ENCODE measurements at regions not wholly inside any gene's neighbourhood (a gene's known extent, or its start where the extent isn't known, plus 50 kb on each side); places are given as distances from the start of the nearest gene placed in this dataset.
"Not testable (repeated sequence)": the region's sequence is repeated elsewhere in the genome, so short reads cannot be mapped to it uniquely, and the experiment has no call there.

DNA sequence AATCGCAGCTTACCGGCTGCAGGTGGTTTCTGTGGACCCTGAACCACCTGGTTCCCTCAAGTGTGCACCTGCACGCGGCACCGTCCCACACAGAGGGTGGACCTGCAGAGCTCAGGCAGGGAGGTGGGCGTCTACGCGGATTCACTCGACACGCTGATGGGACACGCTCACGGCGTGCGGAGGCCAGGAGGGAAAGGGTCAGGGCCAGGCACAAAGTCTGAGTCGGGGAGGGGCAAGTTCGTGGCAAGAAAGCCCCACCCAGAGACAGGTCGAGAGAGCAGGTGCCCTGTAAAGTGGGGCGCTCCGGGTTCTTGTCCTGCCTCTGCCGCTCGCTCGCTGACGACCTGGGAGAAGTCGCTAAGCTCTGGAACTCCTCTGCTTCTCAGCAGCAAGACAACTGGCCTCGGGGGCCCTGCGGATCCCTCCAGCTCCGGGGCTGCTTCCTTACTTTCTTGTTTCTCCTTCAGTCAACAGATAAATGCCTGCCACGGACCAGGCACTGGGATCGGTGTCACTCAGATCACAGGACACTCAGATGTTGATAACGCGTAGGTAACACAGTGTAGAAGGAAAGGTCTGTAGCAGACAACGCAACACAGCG is 72.4 kb upstream of the NUP50 start:
- no peaks in the 10 kb centered on the region for H3K27me3 ChIP-seq (ENCODE audit: control insufficient read depth, extremely low read depth, insufficient read depth, low read length)
- H3K9me1 ChIP-seq (ENCODE audit: control insufficient read depth, extremely low read depth, insufficient read depth, low read length), result no peaks in the 10 kb centered on the region
- dilution Hi-C loops (cut with MboI; ENCODE audit: extremely low pct_ligation_motif_present, low sequenced_read_pairs), result no loop called here
- DNase-seq (ENCODE audit: low read depth, low spot score), result no peak
- no peak overlapping the region for H3K4me2 ChIP-seq (ENCODE audit: control insufficient read depth, extremely low read depth, insufficient read depth, low read depth, low read length)
- no peaks in the 10 kb centered on the region for H3K36me3 ChIP-seq (ENCODE audit: control insufficient read depth in 2 of 2, extremely low read depth in 1 of 2, insufficient read depth in 2 of 2, low read length in 2 of 2)
- no peak for FAIRE-seq
- H3K9ac ChIP-seq (ENCODE audit: control insufficient read depth, extremely low read depth, insufficient read depth, low read length), result no peak overlapping the region
- H3K79me2 ChIP-seq (ENCODE audit: control insufficient read depth, insufficient read depth, low read length), result no peaks in the 10 kb centered on the region
- no peak overlapping the region for H3K27ac ChIP-seq (ENCODE audit: control insufficient read depth, insufficient read depth, low read length)
- no peak overlapping the region for H3K4me3 ChIP-seq (ENCODE audit: control insufficient read depth in 2 of 3, extremely low read depth in 1 of 3, insufficient read depth in 2 of 3, low read depth in 1 of 3, low read length in 3 of 3)
- no peak for TF ChIP-seq EZH2 (IDR thresholded peaks at IDR 0.05; ENCODE audit: low read length)
- TF ChIP-seq, protein P1, sequence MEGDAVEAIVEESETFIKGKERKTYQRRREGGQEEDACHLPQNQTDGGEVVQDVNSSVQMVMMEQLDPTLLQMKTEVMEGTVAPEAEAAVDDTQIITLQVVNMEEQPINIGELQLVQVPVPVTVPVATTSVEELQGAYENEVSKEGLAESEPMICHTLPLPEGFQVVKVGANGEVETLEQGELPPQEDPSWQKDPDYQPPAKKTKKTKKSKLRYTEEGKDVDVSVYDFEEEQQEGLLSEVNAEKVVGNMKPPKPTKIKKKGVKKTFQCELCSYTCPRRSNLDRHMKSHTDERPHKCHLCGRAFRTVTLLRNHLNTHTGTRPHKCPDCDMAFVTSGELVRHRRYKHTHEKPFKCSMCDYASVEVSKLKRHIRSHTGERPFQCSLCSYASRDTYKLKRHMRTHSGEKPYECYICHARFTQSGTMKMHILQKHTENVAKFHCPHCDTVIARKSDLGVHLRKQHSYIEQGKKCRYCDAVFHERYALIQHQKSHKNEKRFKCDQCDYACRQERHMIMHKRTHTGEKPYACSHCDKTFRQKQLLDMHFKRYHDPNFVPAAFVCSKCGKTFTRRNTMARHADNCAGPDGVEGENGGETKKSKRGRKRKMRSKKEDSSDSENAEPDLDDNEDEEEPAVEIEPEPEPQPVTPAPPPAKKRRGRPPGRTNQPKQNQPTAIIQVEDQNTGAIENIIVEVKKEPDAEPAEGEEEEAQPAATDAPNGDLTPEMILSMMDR (optimal IDR thresholded peaks at IDR 0.05 in 1 of 3, IDR thresholded peaks at IDR 0.05 in 1 of 3, conservative IDR thresholded peaks at IDR 0.05 in 1 of 3; ENCODE audit: extremely low read depth in 1 of 3, insufficient read depth in 2 of 3, low read length in 3 of 3), result no peak
- no peak overlapping the region for H2AFZ ChIP-seq (ENCODE audit: control insufficient read depth, low read length)
- H3K9me3 ChIP-seq (ENCODE audit: control insufficient read depth, low read depth, low read length), result no peaks in the 10 kb centered on the region
- H3K4me1 ChIP-seq (ENCODE audit: control insufficient read depth, extremely low read depth, insufficient read depth, low read length), result no peaks in the 10 kb centered on the region
- no peaks in the 10 kb centered on the region for H4K20me1 ChIP-seq (ENCODE audit: control insufficient read depth, extremely low read depth, insufficient read depth, low read length)

- DNase-seq (ENCODE audit: low read depth, low spot score); H3K9ac ChIP-seq (ENCODE audit: control insufficient read depth, extremely low read depth, insufficient read depth, low read length); H3K27ac ChIP-seq (ENCODE audit: control insufficient read depth, insufficient read depth, low read length); H4K20me1 ChIP-seq (ENCODE audit: control insufficient read depth, extremely low read depth, insufficient read depth, low read length); FAIRE-seq; dilution Hi-C loops (cut with MboI; ENCODE audit: extremely low pct_ligation_motif_present, low sequenced_read_pairs); H2AFZ ChIP-seq (ENCODE audit: control insufficient read depth, low read length); H3K9me1 ChIP-seq (ENCODE audit: control insufficient read depth, extremely low read depth, insufficient read depth, low read length); H3K4me2 ChIP-seq (ENCODE audit: control insufficient read depth, extremely low read depth, insufficient read depth, low read depth, low read length); H3K79me2 ChIP-seq (ENCODE audit: control insufficient read depth, insufficient read depth, low read length); H3K9me3 ChIP-seq (ENCODE audit: control insufficient read depth, low read depth, low read length); H3K36me3 ChIP-seq (ENCODE audit: control insufficient read depth in 2 of 2, extremely low read depth in 1 of 2, insufficient read depth in 2 of 2, low read length in 2 of 2); H3K4me1 ChIP-seq (ENCODE audit: control insufficient read depth, extremely low read depth, insufficient read depth, low read length); H3K4me3 ChIP-seq (ENCODE audit: control insufficient read depth in 2 of 3, extremely low read depth in 1 of 3, insufficient read depth in 2 of 3, low read depth in 1 of 3, low read length in 3 of 3); H3K27me3 ChIP-seq (ENCODE audit: control insufficient read depth, extremely low read depth, insufficient read depth, low read length): not testable (repeated sequence)
Measured at GRCh38 chr22:45091875-45092274, 71.8 kb upstream of the NUP50 start.

DNA sequence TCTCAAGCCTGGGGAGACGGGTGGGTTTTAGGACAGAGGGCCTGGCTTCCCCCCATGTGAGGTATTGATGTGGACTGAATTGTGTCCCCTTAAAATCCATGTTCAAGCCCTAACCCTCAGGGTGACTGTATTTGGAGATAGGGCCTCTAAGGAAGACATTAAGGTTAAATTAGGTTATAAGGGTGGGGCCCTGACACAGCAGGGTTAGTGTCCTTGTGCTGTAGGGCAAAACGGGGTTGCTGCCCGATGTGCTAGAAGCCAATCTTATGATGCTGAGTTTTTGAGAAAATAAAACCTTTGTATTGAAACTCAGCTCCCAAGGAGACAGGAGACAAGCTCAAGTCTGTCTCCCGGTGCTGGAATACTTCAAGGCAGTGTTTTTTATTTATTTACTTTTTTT is 71.1 kb upstream of the NUP50 start:
- H3K9me3 ChIP-seq (ENCODE audit: control insufficient read depth, low read depth, low read length), result no peaks in the 10 kb centered on the region
- H3K27me3 ChIP-seq (ENCODE audit: control insufficient read depth, extremely low read depth, insufficient read depth, low read length), result no peaks in the 10 kb centered on the region
- FAIRE-seq (no peak), DNase-seq (ENCODE audit: low read depth, low spot score) (no peak)
- no peaks in the 10 kb centered on the region for H3K79me2 ChIP-seq (ENCODE audit: control insufficient read depth, insufficient read depth, low read length)
- no peaks in the 10 kb centered on the region for H3K4me1 ChIP-seq (ENCODE audit: control insufficient read depth, extremely low read depth, insufficient read depth, low read length)
- TF ChIP-seq, protein P1 (optimal IDR thresholded peaks at IDR 0.05 in 1 of 3, IDR thresholded peaks at IDR 0.05 in 1 of 3, conservative IDR thresholded peaks at IDR 0.05 in 1 of 3; ENCODE audit: extremely low read depth in 1 of 3, insufficient read depth in 2 of 3, low read length in 3 of 3), result no peak
- no peak for TF ChIP-seq EZH2 (IDR thresholded peaks at IDR 0.05; ENCODE audit: low read length)
- dilution Hi-C loops (cut with MboI; ENCODE audit: extremely low pct_ligation_motif_present, low sequenced_read_pairs), result no loop called here
- no peak overlapping the region for H2AFZ ChIP-seq (ENCODE audit: control insufficient read depth, low read length)
- H3K4me2 ChIP-seq (ENCODE audit: control insufficient read depth, extremely low read depth, insufficient read depth, low read depth, low read length), result no peak overlapping the region
- H3K9me1 ChIP-seq (ENCODE audit: control insufficient read depth, extremely low read depth, insufficient read depth, low read length), result no peaks in the 10 kb centered on the region
- H4K20me1 ChIP-seq (ENCODE audit: control insufficient read depth, extremely low read depth, insufficient read depth, low read length), result no peaks in the 10 kb centered on the region
- H3K9ac ChIP-seq (ENCODE audit: control insufficient read depth, extremely low read depth, insufficient read depth, low read length), result no peak overlapping the region
- no peak overlapping the region for H3K27ac ChIP-seq (ENCODE audit: control insufficient read depth, insufficient read depth, low read length)
- H3K4me3 ChIP-seq (ENCODE audit: control insufficient read depth in 2 of 3, extremely low read depth in 1 of 3, insufficient read depth in 2 of 3, low read depth in 1 of 3, low read length in 3 of 3), result no peak overlapping the region
- no peaks in the 10 kb centered on the region for H3K36me3 ChIP-seq (ENCODE audit: control insufficient read depth in 2 of 2, extremely low read depth in 1 of 2, insufficient read depth in 2 of 2, low read length in 2 of 2)

All from keratinocyte (primary cell).